Parathyroid adenoma (tissue), 2 donors: ENCODE measurements at regions not wholly inside any gene's neighbourhood (a gene's known extent, or its start where the extent isn't known, plus 50 kb on each side); places are given as distances from the start of the nearest gene placed in this dataset.

Experiments used
- H2AFZ ChIP-seq: fragments of 300-600 bp; sonication (generic); one replicate; pipeline ENCODE4 v1.7.0; 2017; ENCODE audit warnings: antibody characterized with exemption, mild to moderate bottlenecking
- H3K27ac ChIP-seq: fragments of 300-600 bp; sonication (generic); one replicate; pipeline ENCODE4 v1.7.0; 2017
- H3K27me3 ChIP-seq: fragments of 300-600 bp; sonication (generic); one replicate; pipeline ENCODE4 v1.7.0; 2017; ENCODE audit warnings: low read length; ENCODE audit not compliant: control insufficient read depth, insufficient read depth
- H3K36me3 ChIP-seq: fragments of 300-600 bp; sonication (generic); one replicate; pipeline ENCODE4 v1.7.0; 2017; ENCODE audit warnings: low read length; ENCODE audit not compliant: control insufficient read depth, insufficient read depth
- H3K4me1 ChIP-seq: fragments of 300-600 bp; sonication (generic); one replicate; pipeline ENCODE4 v1.7.0; 2017; ENCODE audit warnings: control low read depth
- H3K4me2 ChIP-seq: fragments of 300-600 bp; sonication (generic); one replicate; pipeline ENCODE4 v1.7.0; 2017; ENCODE audit warnings: low read length
- H3K4me3 ChIP-seq: fragments of 300-600 bp; sonication (generic); one replicate; pipeline ENCODE4 v1.7.0; 2017; ENCODE audit warnings: low read depth, low read length
- H3K79me2 ChIP-seq: fragments of 300-600 bp; sonication (generic); one replicate; pipeline ENCODE4 v1.7.0; 2017; ENCODE audit warnings: control low read depth
- H3K9ac ChIP-seq: fragments of 300-600 bp; sonication (generic); one replicate; pipeline ENCODE4 v1.7.0; 2017; ENCODE audit warnings: mild to moderate bottlenecking
- H3K9me3 ChIP-seq: fragments of 300-600 bp; sonication (generic); one replicate; pipeline ENCODE4 v1.7.0; 2017; ENCODE audit warnings: low read length; ENCODE audit not compliant: control insufficient read depth
- TF ChIP-seq, protein P1 (sequence below): fragments of 300-600 bp; sonication (generic); IDR thresholded peaks from one replicate; pipeline ENCODE4 v1.7.0; 2017; ENCODE audit warnings: antibody characterized with exemption, mild to moderate bottlenecking
- donor health status: primary hyperparathyroidism.

DNA sequence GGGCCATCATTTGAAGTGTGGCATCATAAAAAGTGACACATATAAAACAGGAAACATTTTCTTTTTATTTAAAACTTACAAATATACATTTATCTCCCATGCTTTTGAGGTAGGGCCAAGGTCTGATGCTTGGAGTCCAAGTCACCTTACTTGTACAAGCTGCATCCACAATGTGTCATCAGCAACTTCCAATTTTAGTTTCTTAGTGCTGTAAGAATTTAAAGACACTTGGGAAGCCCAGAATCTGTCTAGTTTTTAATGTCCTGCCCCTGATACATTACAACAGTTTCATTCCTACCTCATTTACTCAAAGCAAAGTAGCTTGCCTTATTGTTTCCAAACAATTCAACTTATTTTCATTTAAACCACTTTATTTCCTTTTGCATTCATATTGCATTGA lies 297.7 kb downstream of the MTX2 start:
- H3K27me3 ChIP-seq, result no peaks in the 10 kb centered on the region
- H3K4me2 ChIP-seq, result no peak overlapping the region
- no peak overlapping the region for H3K4me3 ChIP-seq
- H3K79me2 ChIP-seq, result no peaks in the 10 kb centered on the region
- TF ChIP-seq, protein P1, sequence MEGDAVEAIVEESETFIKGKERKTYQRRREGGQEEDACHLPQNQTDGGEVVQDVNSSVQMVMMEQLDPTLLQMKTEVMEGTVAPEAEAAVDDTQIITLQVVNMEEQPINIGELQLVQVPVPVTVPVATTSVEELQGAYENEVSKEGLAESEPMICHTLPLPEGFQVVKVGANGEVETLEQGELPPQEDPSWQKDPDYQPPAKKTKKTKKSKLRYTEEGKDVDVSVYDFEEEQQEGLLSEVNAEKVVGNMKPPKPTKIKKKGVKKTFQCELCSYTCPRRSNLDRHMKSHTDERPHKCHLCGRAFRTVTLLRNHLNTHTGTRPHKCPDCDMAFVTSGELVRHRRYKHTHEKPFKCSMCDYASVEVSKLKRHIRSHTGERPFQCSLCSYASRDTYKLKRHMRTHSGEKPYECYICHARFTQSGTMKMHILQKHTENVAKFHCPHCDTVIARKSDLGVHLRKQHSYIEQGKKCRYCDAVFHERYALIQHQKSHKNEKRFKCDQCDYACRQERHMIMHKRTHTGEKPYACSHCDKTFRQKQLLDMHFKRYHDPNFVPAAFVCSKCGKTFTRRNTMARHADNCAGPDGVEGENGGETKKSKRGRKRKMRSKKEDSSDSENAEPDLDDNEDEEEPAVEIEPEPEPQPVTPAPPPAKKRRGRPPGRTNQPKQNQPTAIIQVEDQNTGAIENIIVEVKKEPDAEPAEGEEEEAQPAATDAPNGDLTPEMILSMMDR, result no peak
- H3K9me3 ChIP-seq, result no peaks in the 10 kb centered on the region
- H2AFZ ChIP-seq, result no peak overlapping the region
- H3K4me1 ChIP-seq, result no peaks in the 10 kb centered on the region
- H3K36me3 ChIP-seq, result no peaks in the 10 kb centered on the region
- H3K9ac ChIP-seq, result no peak overlapping the region
- H3K27ac ChIP-seq, result no peak overlapping the region

- Histone ChIP-seq H3K9me3 (no peaks in the 10 kb centered on the region), H3K27me3 (no peaks in the 10 kb centered on the region)
Measured at GRCh38 chr2:176567361-176567760, 298.1 kb downstream of the MTX2 start.

GRCh38 chr2:176569574-176569973 lies 300.3 kb downstream of the MTX2 start:
- TF ChIP-seq, protein P1, result no peak
- no peaks in the 10 kb centered on the region for H3K27me3 ChIP-seq
- H3K4me2 ChIP-seq, result no peak overlapping the region
- no peak overlapping the region for H3K27ac ChIP-seq
- no peaks in the 10 kb centered on the region for H3K79me2 ChIP-seq
- H3K36me3 ChIP-seq, result no peaks in the 10 kb centered on the region
- H2AFZ ChIP-seq, result no peak overlapping the region
- no peaks in the 10 kb centered on the region for H3K4me1 ChIP-seq
- H3K9me3 ChIP-seq, result no peaks in the 10 kb centered on the region
- no peak overlapping the region for H3K9ac ChIP-seq
- no peak overlapping the region for H3K4me3 ChIP-seq

More at GRCh38 chr2:176567361-176567760, 298.1 kb downstream of the MTX2 start:
- Histone ChIP-seq H3K27ac (no peak overlapping the region), H3K4me1 (no peaks in the 10 kb centered on the region), H3K79me2 (no peaks in the 10 kb centered on the region), H3K36me3 (no peaks in the 10 kb centered on the region), H2AFZ (no peak overlapping the region), H3K9ac (no peak overlapping the region), H3K4me3 (no peak overlapping the region), H3K4me2 (no peak overlapping the region)
- TF ChIP-seq, protein P1, result no peak

GRCh38 chr2:176573612-176574483 lies 304.6 kb downstream of the MTX2 start:
- Histone ChIP-seq H3K79me2 (no peaks in the 10 kb centered on the region), H3K4me1 (no peaks in the 10 kb centered on the region), H2AFZ (no peak overlapping the region), H3K36me3 (no peaks in the 10 kb centered on the region), H3K9ac (no peak overlapping the region), H3K4me3 (no peak overlapping the region), H3K4me2 (no peak overlapping the region), H3K27me3 (no peaks in the 10 kb centered on the region), H3K27ac (no peak overlapping the region), H3K9me3 (no peaks in the 10 kb centered on the region)
- TF ChIP-seq, protein P1, result no peak
